Mesothelial cell of epicardium (in vitro differentiated cells): ENCODE measurements at regions not wholly inside any gene's neighbourhood (a gene's known extent, or its start where the extent isn't known, plus 50 kb on each side); places are given as distances from the start of the nearest gene placed in this dataset.

Source experiments
- DNase-seq, 2 experiments: peaks; one replicate each; pipeline ENCODE4 v3.0.0; 2021; ENCODE audit warnings: low spot score in 2 of 2; ENCODE audit not compliant: unreplicated experiment in 2 of 2
- H3K27ac Mint-ChIP-seq: 2 replicates; pipeline ENCODE4 v1.8.0; 2021; ENCODE audit warnings: mixed read lengths
- H3K27me3 Mint-ChIP-seq: 2 replicates; pipeline ENCODE4 v1.8.0; 2021; ENCODE audit warnings: low read depth, mixed read lengths
- H3K36me3 Mint-ChIP-seq: 2 replicates; pipeline ENCODE4 v1.8.0; 2021; ENCODE audit warnings: mixed read lengths
- H3K4me1 Mint-ChIP-seq: 2 replicates; pipeline ENCODE4 v1.8.0; 2021; ENCODE audit warnings: mixed read lengths
- H3K4me3 Mint-ChIP-seq: 2 replicates; pipeline ENCODE4 v1.8.0; 2021; ENCODE audit warnings: mild to moderate bottlenecking, moderate library complexity, mixed read lengths
- H3K9me3 Mint-ChIP-seq: 2 replicates; pipeline ENCODE4 v1.8.0; 2021; ENCODE audit warnings: mixed read lengths
- TF ChIP-seq, protein P1 (sequence below): fragments of 200-600 bp; sonication (generic); IDR thresholded peaks from one replicate; pipeline ENCODE4 v1.5.0; 2021; ENCODE audit warnings: antibody characterized with exemption; ENCODE audit not compliant: unreplicated experiment

DNA sequence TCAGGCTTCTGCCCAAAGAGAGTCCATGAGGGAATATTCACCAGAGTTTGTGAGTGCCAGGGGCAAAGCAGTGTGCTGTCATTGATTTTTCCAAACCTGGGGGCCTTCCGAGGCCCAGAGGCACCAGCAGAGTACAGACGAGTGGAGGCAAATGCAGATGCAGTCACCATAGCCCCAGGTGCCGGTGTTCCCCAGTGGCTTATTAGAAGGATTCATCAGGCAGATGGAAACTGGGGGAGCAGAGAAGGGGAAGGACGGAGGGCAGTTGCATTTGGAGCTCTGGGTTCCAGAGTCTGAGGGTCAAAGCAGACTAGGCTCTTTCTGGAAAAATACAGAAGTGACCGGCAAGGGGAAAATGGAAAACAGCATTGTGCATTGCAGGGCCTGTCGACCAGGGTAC is 184.2 kb downstream of the ANKRD60 start:
- no peaks in the 10 kb centered on the region for H3K36me3 Mint-ChIP-seq
- no peaks in the 10 kb centered on the region for H3K4me1 Mint-ChIP-seq
- no peak overlapping the region for H3K4me3 Mint-ChIP-seq
- TF ChIP-seq, protein P1, sequence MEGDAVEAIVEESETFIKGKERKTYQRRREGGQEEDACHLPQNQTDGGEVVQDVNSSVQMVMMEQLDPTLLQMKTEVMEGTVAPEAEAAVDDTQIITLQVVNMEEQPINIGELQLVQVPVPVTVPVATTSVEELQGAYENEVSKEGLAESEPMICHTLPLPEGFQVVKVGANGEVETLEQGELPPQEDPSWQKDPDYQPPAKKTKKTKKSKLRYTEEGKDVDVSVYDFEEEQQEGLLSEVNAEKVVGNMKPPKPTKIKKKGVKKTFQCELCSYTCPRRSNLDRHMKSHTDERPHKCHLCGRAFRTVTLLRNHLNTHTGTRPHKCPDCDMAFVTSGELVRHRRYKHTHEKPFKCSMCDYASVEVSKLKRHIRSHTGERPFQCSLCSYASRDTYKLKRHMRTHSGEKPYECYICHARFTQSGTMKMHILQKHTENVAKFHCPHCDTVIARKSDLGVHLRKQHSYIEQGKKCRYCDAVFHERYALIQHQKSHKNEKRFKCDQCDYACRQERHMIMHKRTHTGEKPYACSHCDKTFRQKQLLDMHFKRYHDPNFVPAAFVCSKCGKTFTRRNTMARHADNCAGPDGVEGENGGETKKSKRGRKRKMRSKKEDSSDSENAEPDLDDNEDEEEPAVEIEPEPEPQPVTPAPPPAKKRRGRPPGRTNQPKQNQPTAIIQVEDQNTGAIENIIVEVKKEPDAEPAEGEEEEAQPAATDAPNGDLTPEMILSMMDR = no peak
- DNase-seq = no peak
- no peak overlapping the region for H3K27ac Mint-ChIP-seq
- no peaks in the 10 kb centered on the region for H3K9me3 Mint-ChIP-seq
- H3K27me3 Mint-ChIP-seq = peaks cover 47% of the 10 kb centered on the region

DNA sequence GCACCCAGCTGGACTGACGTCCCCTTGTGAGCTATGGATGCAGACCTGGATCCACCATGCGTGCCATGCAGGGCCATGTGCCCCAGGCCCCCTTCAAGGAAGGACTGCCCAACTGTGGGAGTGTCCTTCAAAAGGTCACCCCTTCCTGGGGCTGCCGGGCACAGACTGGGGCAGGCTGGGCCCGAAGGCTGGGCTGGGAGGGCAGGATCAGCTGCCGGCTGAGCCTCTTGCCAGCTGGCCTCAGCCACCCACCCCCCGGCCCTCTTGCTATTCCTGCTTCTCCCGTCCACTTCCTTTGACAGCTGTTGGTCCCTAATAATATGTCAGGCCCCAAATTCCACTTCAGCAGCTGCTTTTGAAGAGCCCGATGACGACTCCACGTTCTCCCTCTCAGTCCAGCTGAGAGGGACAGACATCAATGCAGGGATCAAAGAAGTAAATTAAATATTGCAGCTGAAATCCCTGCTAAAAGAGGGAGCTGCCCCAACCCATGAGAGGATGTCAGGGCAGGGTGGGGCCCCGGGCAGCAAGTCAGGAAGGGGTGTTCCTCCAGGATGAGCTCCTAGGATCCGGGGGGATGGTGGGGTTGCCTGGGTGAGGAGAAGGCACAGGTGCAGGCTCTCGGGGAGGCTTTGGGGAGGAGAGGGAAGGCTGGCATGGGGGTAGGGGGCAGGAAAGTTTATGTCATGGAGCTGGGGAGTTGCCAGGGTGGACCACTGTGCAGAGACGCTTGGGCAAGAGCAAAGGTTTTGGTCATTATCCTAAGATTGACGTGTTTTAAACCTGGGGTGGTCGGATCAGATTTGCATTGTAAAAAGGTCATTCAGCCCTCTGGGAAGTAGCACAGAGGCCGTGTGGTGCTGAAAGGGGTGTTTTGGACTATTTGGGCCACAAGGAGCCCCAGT is 185.0 kb downstream of the ANKRD60 start:
- Mint-ChIP-seq H3K27me3 (peaks cover 55% of the 10 kb centered on the region), H3K4me3 (no peak overlapping the region), H3K9me3 (no peaks in the 10 kb centered on the region), H3K36me3 (no peaks in the 10 kb centered on the region), H3K27ac (no peak overlapping the region), H3K4me1 (no peaks in the 10 kb centered on the region)
- no peak for DNase-seq
- TF ChIP-seq, protein P1 = no peak

DNA sequence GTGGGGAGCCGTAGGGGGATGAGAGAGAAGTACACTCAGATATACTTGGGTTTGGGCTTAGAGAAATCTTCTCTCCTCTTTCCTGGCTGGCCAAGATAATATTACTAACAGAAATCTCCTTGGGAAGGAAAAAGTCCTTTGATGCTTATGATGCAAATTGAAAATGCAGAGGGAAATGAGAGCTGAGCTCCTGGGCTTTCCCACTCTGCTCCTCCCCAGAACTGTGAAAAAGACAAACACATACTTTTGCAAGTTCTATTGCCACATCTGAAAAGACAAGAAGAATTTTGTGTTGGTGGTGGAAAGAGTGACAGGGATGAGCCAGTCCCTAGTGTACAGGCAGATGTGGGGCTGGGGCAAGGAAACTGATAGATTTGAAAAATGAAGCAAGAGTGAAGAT is 185.9 kb downstream of the ANKRD60 start:
- TF ChIP-seq, protein P1 = no peak
- H3K9me3 Mint-ChIP-seq = no peaks in the 10 kb centered on the region
- H3K4me1 Mint-ChIP-seq = no peaks in the 10 kb centered on the region
- H3K4me3 Mint-ChIP-seq = no peak overlapping the region
- no peak overlapping the region for H3K27ac Mint-ChIP-seq
- no peak for DNase-seq
- H3K27me3 Mint-ChIP-seq = peaks cover 58% of the 10 kb centered on the region
- H3K36me3 Mint-ChIP-seq = no peaks in the 10 kb centered on the region

DNA sequence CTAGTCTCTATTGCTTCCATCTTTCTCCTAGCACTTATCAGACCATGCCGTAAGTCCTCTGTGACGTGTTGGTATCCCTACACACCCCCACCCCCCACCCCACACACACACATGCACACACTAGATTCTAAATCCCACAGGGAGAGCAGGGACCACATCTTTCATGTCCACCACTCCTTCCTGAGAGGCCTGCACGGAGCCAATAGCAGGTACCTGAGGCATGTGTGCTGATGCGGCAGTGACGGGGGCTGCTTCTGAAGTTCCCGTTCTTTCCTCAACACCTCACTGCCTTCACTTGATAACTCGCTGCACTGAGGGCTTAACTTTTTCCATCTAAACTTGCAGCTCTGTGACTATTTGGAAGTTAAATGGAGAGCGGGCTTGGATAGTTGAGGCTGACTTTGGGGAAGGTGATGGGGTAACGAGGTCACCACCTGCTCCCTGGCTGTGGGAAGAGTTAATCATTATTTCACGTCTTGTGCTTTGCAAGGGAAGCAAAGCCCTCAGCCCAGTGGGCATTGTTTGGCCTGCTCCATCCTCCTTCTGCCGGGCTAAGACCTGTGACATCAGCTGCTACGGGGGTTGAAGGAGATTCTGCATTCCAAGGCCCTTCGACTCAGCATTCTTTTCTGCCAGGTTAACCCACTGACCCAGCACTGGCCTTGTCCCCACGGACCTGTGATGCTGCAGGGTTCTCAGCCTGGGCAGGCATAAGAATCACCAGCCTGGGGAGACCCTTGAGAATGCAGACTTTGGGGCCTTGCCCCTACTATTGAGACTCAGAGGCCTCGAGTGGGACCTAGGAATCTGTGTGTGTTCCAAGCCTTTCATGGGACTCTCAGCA is 187.8 kb downstream of the ANKRD60 start:
- Mint-ChIP-seq H3K9me3 (no peaks in the 10 kb centered on the region), H3K4me1 (no peaks in the 10 kb centered on the region), H3K27me3 (peaks cover 70% of the 10 kb centered on the region), H3K36me3 (no peaks in the 10 kb centered on the region), H3K27ac (no peak overlapping the region), H3K4me3 (no peak overlapping the region)
- TF ChIP-seq, protein P1 = no peak
- DNase-seq = no peak

DNA sequence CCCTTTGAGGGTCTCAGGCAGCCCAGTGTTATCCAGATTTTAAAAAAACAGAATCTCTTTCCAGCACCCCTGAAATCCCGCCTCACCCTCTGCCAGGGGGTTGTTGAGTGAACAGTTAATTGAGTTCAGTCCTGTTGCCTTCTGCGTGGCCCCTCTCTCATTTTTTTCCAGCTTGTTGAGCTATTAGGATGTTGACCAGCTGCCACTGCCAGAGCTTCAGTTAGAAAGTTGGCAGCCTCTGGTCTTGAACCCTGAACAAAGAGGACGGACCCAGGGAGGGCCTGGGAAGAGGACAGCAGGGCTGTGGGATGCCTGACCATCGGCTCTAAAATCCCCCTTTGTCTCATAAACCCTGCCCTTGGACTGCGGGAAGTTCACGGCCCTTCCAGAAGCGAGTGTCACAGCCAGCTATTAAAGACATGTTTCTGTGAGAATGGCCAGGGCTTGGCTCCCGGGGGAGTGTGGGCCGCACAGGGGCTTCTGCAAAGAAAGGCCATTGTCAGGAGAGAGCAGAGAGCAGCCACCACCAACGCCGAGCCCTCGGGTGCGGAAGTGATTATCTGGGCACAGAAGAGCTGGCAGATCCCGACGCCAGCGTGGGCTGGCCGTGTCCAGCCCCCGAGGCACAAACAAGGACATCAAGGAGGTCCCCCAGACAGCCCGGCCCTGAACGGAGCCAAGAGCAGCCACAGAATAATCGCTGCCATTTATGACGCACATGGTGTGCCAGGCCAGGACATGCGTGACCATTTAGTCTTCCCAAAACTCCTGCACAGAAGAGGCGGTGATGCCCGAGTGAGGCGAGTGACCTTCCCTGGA is 189.0 kb downstream of the ANKRD60 start:
- H3K27me3 Mint-ChIP-seq = peaks cover 80% of the 10 kb centered on the region
- no peaks in the 10 kb centered on the region for H3K9me3 Mint-ChIP-seq
- no peak overlapping the region for H3K27ac Mint-ChIP-seq
- DNase-seq = no peak
- no peaks in the 10 kb centered on the region for H3K4me1 Mint-ChIP-seq
- H3K4me3 Mint-ChIP-seq = no peak overlapping the region
- H3K36me3 Mint-ChIP-seq = no peaks in the 10 kb centered on the region
- TF ChIP-seq, protein P1 = no peak
